NCI-H2227 (cell line): ENCODE measurements at regions not wholly inside any gene's neighbourhood (a gene's known extent, or its start where the extent isn't known, plus 50 kb on each side); places are given as distances from the start of the nearest gene placed in this dataset.
"Not testable (repeated sequence)": the region's sequence is repeated elsewhere in the genome, so short reads cannot be mapped to it uniquely, and the experiment has no call there.

Experiments used
- DNase-seq: peaks from one replicate; lab custom pipeline; 2025; ENCODE audit not compliant: unreplicated experiment; lab: John Stamatoyannopoulos, UW

- no peak for DNase-seq
Observed at GRCh38 chr1:14332158-14332557, 266.3 kb upstream of the KAZN start.

GRCh38 chr1:14334336-14335176 is 263.9 kb upstream of the KAZN start:
- no peak for DNase-seq

GRCh38 chr1:14338509-14338908 is 260.0 kb upstream of the KAZN start:
- DNase-seq = no peak

GRCh38 chr1:14339288-14339687 is 259.2 kb upstream of the KAZN start:
- no peak for DNase-seq

GRCh38 chr1:14340002-14340785 is 258.3 kb upstream of the KAZN start:
- no peak for DNase-seq

- DNase-seq = no peak
Observed at GRCh38 chr1:14341147-14341546, 257.3 kb upstream of the KAZN start.

GRCh38 chr1:14345946-14346550 is 252.4 kb upstream of the KAZN start:
- DNase-seq = no peak

- no peak for DNase-seq
Observed at GRCh38 chr1:14347186-14347585, 251.3 kb upstream of the KAZN start.

GRCh38 chr1:14347776-14348175 is 250.7 kb upstream of the KAZN start:
- DNase-seq = no peak

GRCh38 chr1:14350197-14350596 is 248.3 kb upstream of the KAZN start:
- DNase-seq = no peak

GRCh38 chr1:14352897-14353296 is 245.6 kb upstream of the KAZN start:
- DNase-seq = no peak

GRCh38 chr1:14361005-14361404 is 237.5 kb upstream of the KAZN start:
- not testable (repeated sequence) for DNase-seq

- no peak for DNase-seq
Observed at GRCh38 chr1:14362331-14362730, 236.2 kb upstream of the KAZN start.

GRCh38 chr1:14363036-14363590 is 235.4 kb upstream of the KAZN start:
- DNase-seq = no peak

GRCh38 chr1:14363707-14364413 is 234.6 kb upstream of the KAZN start:
- DNase-seq = no peak

GRCh38 chr1:14365301-14365988 is 233.0 kb upstream of the KAZN start:
- no peak for DNase-seq

GRCh38 chr1:14366091-14367018 is 232.1 kb upstream of the KAZN start:
- DNase-seq = peak; percentile 52

GRCh38 chr1:14367451-14367850 is 231.0 kb upstream of the KAZN start:
- DNase-seq = no peak

- no peak for DNase-seq
Observed at GRCh38 chr1:14369526-14370213, 228.8 kb upstream of the KAZN start.
